ENCODE measurements at regions not wholly inside any gene's neighbourhood (a gene's known extent, or its start where the extent isn't known, plus 50 kb on each side); places are given as distances from the start of the nearest gene placed in this dataset.

GRCh38 chr20:40805592-40805991, 116.6 kb upstream of the MAFB start:
- ChIA-PET POLR2A (no interaction called here), CTCF (no interaction called here)
- DNase-seq, result no peak
- Mint-ChIP-seq H3K4me3 (no peak overlapping the region), H3K4me1 (ENCODE audit: low read depth) (no peaks in the 10 kb centered on the region), H3K27ac (no peak overlapping the region), H3K27me3 (peaks cover 5% of the 10 kb centered on the region), H3K9me3 (no peaks in the 10 kb centered on the region), H3K36me3 (ENCODE audit: low read depth) (no peaks in the 10 kb centered on the region)
- no peak for ATAC-seq (ENCODE audit: poor library complexity)
- H3K9me3 ChIP-seq (ENCODE audit: control insufficient read depth in 1 of 2, insufficient read depth in 1 of 2, low read length in 2 of 2), result no peaks in the 10 kb centered on the region
- intact Hi-C loops (cut with DNase I, micrococcal nuclease), result no loop called here
- no peaks in the 10 kb centered on the region for H3K36me3 ChIP-seq (ENCODE audit: insufficient read depth, low read length)
- TF ChIP-seq CTCF (IDR thresholded peaks at IDR 0.05), result no peak
- no peaks in the 10 kb centered on the region for H3K27me3 ChIP-seq (ENCODE audit: control insufficient read depth in 1 of 2, insufficient read depth in 2 of 2, low read length in 2 of 2)
- no peaks in the 10 kb centered on the region for H3K4me1 ChIP-seq (ENCODE audit: insufficient read depth, low read length)
- H3K27ac ChIP-seq (ENCODE audit: low read depth in 1 of 2, low read length in 2 of 2), result no peak overlapping the region
- no peak overlapping the region for H3K4me3 ChIP-seq (ENCODE audit: low read length)

GRCh38 chr20:40806929-40807820, 118.1 kb upstream of the MAFB start:
- DNase-seq (no peak), ATAC-seq (ENCODE audit: poor library complexity) (no peak)
- no peak for TF ChIP-seq CTCF (IDR thresholded peaks at IDR 0.05)
- Histone ChIP-seq H3K27ac (ENCODE audit: low read depth in 1 of 2, low read length in 2 of 2) (no peak overlapping the region), H3K9me3 (ENCODE audit: control insufficient read depth in 1 of 2, insufficient read depth in 1 of 2, low read length in 2 of 2) (no peaks in the 10 kb centered on the region), H3K4me3 (ENCODE audit: low read length) (no peak overlapping the region), H3K27me3 (ENCODE audit: control insufficient read depth in 1 of 2, insufficient read depth in 2 of 2, low read length in 2 of 2) (no peaks in the 10 kb centered on the region), H3K4me1 (ENCODE audit: insufficient read depth, low read length) (no peaks in the 10 kb centered on the region), H3K36me3 (ENCODE audit: insufficient read depth, low read length) (no peaks in the 10 kb centered on the region)
- ChIA-PET CTCF (no interaction called here), POLR2A (no interaction called here)
- Mint-ChIP-seq H3K36me3 (ENCODE audit: low read depth) (no peaks in the 10 kb centered on the region), H3K9me3 (no peaks in the 10 kb centered on the region), H3K27me3 (peaks cover 5% of the 10 kb centered on the region), H3K4me3 (no peak overlapping the region), H3K27ac (no peak overlapping the region), H3K4me1 (ENCODE audit: low read depth) (no peaks in the 10 kb centered on the region)
- intact Hi-C loops (cut with DNase I, micrococcal nuclease), result no loop called here

GRCh38 chr20:40807821-40808170, 118.8 kb upstream of the MAFB start:
- H3K9me3 Mint-ChIP-seq, result no peaks in the 10 kb centered on the region
- H3K36me3 Mint-ChIP-seq (ENCODE audit: low read depth), result no peaks in the 10 kb centered on the region

More at GRCh38 chr20:40807821-40808170, 118.8 kb upstream of the MAFB start:
- POLR2A ChIA-PET, result no interaction called here
- TF ChIP-seq CTCF (IDR thresholded peaks at IDR 0.05), result no peak
- ATAC-seq (ENCODE audit: poor library complexity) (no peak), DNase-seq (no peak)
- Histone ChIP-seq H3K9me3 (ENCODE audit: control insufficient read depth in 1 of 2, insufficient read depth in 1 of 2, low read length in 2 of 2) (no peaks in the 10 kb centered on the region), H3K27me3 (ENCODE audit: control insufficient read depth in 1 of 2, insufficient read depth in 2 of 2, low read length in 2 of 2) (no peaks in the 10 kb centered on the region), H3K4me1 (ENCODE audit: insufficient read depth, low read length) (no peaks in the 10 kb centered on the region), H3K27ac (ENCODE audit: low read depth in 1 of 2, low read length in 2 of 2) (no peak overlapping the region), H3K36me3 (ENCODE audit: insufficient read depth, low read length) (no peaks in the 10 kb centered on the region), H3K4me3 (ENCODE audit: low read length) (no peak overlapping the region)
- H3K27me3 Mint-ChIP-seq, result peaks cover 5% of the 10 kb centered on the region
- no peak overlapping the region for H3K27ac Mint-ChIP-seq
- H3K4me3 Mint-ChIP-seq, result no peak overlapping the region
- no peaks in the 10 kb centered on the region for H3K4me1 Mint-ChIP-seq (ENCODE audit: low read depth)
- intact Hi-C loops (cut with DNase I, micrococcal nuclease), result no loop called here
- CTCF ChIA-PET, result no interaction called here

All from CD4-positive, alpha-beta T cell (primary cell).